ENCODE measurements at regions not wholly inside any gene's neighbourhood (a gene's known extent, or its start where the extent isn't known, plus 50 kb on each side); places are given as distances from the start of the nearest gene placed in this dataset.

GRCh38 chr4:122278976-122279375, 99.8 kb upstream of the ADAD1 start:
- no peak for TF ChIP-seq CTCF (IDR thresholded peaks at IDR 0.05; ENCODE audit: insufficient read depth, low read length, poor library complexity, severe bottlenecking)
- Histone ChIP-seq H3K27me3 (replicated peaks; ENCODE audit: control insufficient read depth, insufficient read depth, low read length) (no peaks in the 10 kb centered on the region), H3K36me3 (ENCODE audit: control insufficient read depth, insufficient read depth, low read length) (no peaks in the 10 kb centered on the region; the same call in none of the 2 replicates), H3K4me3 (replicated peaks; ENCODE audit: low read depth, low read length) (no peak overlapping the region)
- no peak for DNase-seq (ENCODE audit: extremely low read depth, insufficient read length)

GRCh38 chr4:122279670-122280069, 99.1 kb upstream of the ADAD1 start:
- no peak for DNase-seq (ENCODE audit: extremely low read depth, insufficient read length)
- H3K4me3 ChIP-seq (replicated peaks; ENCODE audit: low read depth, low read length): no peak overlapping the region
- H3K36me3 ChIP-seq (ENCODE audit: control insufficient read depth, insufficient read depth, low read length): no peaks in the 10 kb centered on the region; the same call in none of the 2 replicates
- no peak for TF ChIP-seq CTCF (IDR thresholded peaks at IDR 0.05; ENCODE audit: insufficient read depth, low read length, poor library complexity, severe bottlenecking)
- H3K27me3 ChIP-seq (replicated peaks; ENCODE audit: control insufficient read depth, insufficient read depth, low read length): no peaks in the 10 kb centered on the region

GRCh38 chr4:122285285-122285684, 93.5 kb upstream of the ADAD1 start:
- Histone ChIP-seq H3K27me3 (replicated peaks; ENCODE audit: control insufficient read depth, insufficient read depth, low read length) (no peaks in the 10 kb centered on the region), H3K4me3 (replicated peaks; ENCODE audit: low read depth, low read length) (no peak overlapping the region), H3K36me3 (ENCODE audit: control insufficient read depth, insufficient read depth, low read length) (no peaks in the 10 kb centered on the region; the same call in 1 of the 2 replicates)
- no peak for DNase-seq (ENCODE audit: extremely low read depth, insufficient read length)
- TF ChIP-seq CTCF (IDR thresholded peaks at IDR 0.05; ENCODE audit: insufficient read depth, low read length, poor library complexity, severe bottlenecking): no peak

GRCh38 chr4:122293374-122294365, 85.1 kb upstream of the ADAD1 start:
- no peak for TF ChIP-seq CTCF (IDR thresholded peaks at IDR 0.05; ENCODE audit: insufficient read depth, low read length, poor library complexity, severe bottlenecking)
- H3K4me3 ChIP-seq (replicated peaks; ENCODE audit: low read depth, low read length): no peak overlapping the region
- DNase-seq (ENCODE audit: extremely low read depth, insufficient read length): no peak
- peaks cover 3% of the 10 kb centered on the region for H3K36me3 ChIP-seq (ENCODE audit: control insufficient read depth, insufficient read depth, low read length)
- no peaks in the 10 kb centered on the region for H3K27me3 ChIP-seq (replicated peaks; ENCODE audit: control insufficient read depth, insufficient read depth, low read length)

GRCh38 chr4:122297694-122298093, 81.1 kb upstream of the ADAD1 start:
- no peak overlapping the region for H3K4me3 ChIP-seq (replicated peaks; ENCODE audit: low read depth, low read length)
- peaks cover 3% of the 10 kb centered on the region for H3K36me3 ChIP-seq (ENCODE audit: control insufficient read depth, insufficient read depth, low read length)
- H3K27me3 ChIP-seq (replicated peaks; ENCODE audit: control insufficient read depth, insufficient read depth, low read length): no peaks in the 10 kb centered on the region
- DNase-seq (ENCODE audit: extremely low read depth, insufficient read length): no peak
- TF ChIP-seq CTCF (IDR thresholded peaks at IDR 0.05; ENCODE audit: insufficient read depth, low read length, poor library complexity, severe bottlenecking): no peak

Data from GM06990 (cell line).